ENCODE measurements at regions not wholly inside any gene's neighbourhood (a gene's known extent, or its start where the extent isn't known, plus 50 kb on each side); places are given as distances from the start of the nearest gene placed in this dataset.

- no peak for DNase-seq
These were observed 570.9 kb downstream of the CDH26 start for GRCh38 chr20:60529149-60529548.

GRCh38 chr20:60535211-60535610 lies 577.0 kb downstream of the CDH26 start:
- DNase-seq: no peak

DNA sequence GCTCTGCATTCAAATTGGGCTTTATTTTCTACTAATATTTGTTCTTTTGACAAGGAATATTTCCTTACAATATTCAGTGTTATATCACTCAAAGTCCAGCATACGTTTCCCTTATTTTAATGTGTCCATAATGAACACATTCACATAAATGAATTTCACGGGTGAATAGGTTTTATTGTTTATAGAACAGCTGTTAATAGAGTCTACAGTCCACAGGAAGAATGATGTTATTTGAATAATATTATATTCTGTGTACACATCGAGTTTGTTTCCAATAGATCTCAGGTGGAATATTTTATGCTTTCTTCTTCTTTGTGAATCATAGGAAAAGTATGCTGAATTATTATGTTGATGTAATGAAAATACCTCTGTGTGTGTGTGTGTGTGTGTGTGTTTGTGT lies 582.4 kb downstream of the CDH26 start:
- DNase-seq: no peak

- DNase-seq: no peak
These were observed 583.8 kb downstream of the CDH26 start for GRCh38 chr20:60541991-60542390.

- DNase-seq: no peak
These were observed 585.4 kb downstream of the CDH26 start for GRCh38 chr20:60543598-60543997.

GRCh38 chr20:60553095-60553494 lies 594.9 kb downstream of the CDH26 start:
- DNase-seq: no peak

DNA sequence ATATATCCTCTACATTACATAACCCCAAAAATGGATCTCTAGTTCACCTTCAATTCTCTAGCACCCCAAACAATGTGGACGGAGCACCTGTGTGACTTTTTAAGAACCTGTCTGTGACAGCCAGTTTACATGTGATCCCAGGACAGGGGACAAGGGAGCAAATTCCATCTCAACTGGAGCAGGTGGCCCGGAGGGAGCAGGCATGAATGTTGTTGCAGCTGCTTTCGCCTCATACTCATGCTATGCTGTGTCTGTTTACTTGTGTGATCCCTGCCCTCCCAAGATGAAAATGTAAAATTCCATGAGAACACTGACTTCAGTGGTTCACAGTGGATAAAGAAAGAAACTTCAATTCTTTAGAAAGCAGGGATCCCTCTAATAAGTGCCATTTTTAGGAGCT lies 600.3 kb downstream of the CDH26 start:
- no peak for DNase-seq

GRCh38 chr20:60559462-60559861 lies 601.2 kb downstream of the CDH26 start:
- DNase-seq: no peak

GRCh38 chr20:60561052-60561451 lies 602.8 kb downstream of the CDH26 start:
- DNase-seq: no peak

- DNase-seq: no peak
These were observed 606.9 kb downstream of the CDH26 start for GRCh38 chr20:60565083-60565482.

GRCh38 chr20:60565551-60565950 lies 607.3 kb downstream of the CDH26 start:
- DNase-seq: no peak

GRCh38 chr20:60569116-60569515 lies 610.9 kb downstream of the CDH26 start:
- no peak for DNase-seq

DNA sequence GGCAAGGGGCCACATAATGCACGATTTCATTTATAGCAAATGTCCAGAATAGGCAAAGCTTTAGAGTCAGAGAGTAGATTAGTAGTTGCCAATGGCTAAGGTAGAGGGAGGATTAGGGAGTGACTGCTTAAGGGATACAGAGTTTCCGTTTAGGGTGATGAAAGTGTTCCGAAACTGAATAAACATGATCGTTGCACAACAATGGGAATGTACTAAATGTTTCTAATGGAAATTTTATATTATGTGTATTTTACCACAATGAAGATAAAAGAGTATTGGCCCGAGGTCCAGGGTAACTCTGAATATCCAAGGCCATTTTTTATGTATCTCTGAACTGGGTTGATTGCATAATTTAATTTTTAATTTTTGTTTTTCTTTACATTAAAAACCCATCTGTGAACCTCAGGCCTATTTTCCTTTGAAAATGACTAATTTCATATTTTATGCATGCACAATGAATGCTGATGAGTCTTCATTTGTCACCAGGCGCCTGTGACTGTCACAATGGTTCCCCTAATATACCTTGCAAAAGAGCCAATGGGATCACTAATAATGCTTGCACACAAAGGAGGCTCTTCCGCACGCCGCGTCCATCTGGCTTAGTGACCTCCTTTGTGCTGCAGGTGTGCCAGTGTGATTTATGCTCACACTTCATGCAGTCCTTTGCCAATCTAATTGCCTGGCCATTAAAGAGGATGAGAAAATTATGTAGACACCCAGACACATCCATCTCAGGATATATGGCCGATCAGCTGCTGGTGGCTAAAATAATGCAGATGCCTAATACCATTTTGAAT lies 612.5 kb downstream of the CDH26 start:
- DNase-seq: no peak

- DNase-seq: no peak
These were observed 614.9 kb downstream of the CDH26 start for GRCh38 chr20:60573003-60573680.

GRCh38 chr20:60576236-60576635 lies 618.0 kb downstream of the CDH26 start:
- no peak for DNase-seq

DNA sequence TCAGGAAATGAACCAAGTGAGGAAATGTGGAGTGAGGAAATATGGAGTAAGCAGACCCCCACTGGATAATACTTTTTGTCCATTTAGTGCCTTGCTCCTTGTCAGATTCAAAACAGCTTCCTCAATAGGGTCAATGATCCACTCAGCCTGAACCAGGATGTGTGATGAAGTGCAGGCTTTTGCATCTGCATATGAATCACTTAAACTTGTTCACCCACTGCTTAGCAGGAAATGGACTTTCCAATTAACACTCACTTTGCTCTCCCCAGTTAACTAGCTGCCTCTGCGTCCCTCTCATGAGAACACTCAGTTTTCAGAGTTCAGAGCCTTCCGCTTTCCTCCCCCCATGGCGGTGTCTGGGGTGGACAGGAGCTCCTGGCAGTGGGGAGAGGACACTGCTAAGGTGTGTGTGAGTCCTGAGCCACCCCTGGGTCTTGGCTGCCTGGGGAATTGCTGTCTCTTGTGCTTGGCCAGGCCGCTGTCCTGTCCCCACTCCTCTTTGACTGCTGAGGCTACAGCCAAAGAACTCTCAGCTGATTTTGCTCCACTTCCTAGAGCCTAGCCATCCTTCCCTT lies 621.8 kb downstream of the CDH26 start:
- DNase-seq: no peak

- no peak for DNase-seq
These were observed 623.4 kb downstream of the CDH26 start for GRCh38 chr20:60581606-60582115.

GRCh38 chr20:60583741-60584140 lies 625.5 kb downstream of the CDH26 start:
- DNase-seq: no peak

GRCh38 chr20:60584221-60584620 lies 626.0 kb downstream of the CDH26 start:
- no peak for DNase-seq

DNA sequence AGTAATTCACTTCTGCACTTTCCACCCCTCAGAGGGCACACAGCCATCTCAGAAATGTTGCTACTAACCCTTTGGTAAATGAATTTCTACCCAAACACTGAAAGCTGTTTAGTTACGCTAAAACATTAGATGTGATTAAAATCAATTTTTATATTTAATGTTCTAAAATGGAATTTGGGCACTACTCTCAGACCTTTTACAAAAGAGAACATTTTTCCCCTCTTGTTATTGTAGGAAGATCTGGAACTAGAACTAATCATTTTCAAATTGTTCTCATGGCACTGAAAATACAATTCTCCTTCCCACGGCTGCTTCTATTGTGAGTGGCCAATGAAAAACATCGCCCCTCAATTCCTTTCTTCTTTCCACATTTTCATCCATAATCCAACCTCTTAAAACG lies 627.4 kb downstream of the CDH26 start:
- no peak for DNase-seq

GRCh38 chr20:60586269-60587050 lies 628.2 kb downstream of the CDH26 start:
- DNase-seq: no peak

DNA sequence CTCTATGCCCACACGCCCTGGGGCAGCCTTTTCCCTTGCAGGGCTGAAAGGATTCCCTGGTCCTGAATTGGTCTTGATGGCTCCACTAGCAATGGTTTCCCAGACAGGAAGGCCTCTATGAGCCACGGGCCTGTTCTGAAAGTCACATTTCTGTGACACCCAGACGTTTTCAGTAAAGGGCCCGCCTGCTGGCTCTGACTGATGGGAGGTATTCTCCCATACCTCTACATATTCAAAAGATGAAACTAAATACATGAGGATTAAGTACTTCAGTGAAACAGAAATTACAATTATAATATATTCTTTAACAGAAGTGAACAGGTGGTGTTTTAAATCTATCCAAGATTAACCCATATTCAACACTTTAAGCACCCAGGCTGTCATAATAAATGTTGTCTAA lies 629.8 kb downstream of the CDH26 start:
- no peak for DNase-seq

DNA sequence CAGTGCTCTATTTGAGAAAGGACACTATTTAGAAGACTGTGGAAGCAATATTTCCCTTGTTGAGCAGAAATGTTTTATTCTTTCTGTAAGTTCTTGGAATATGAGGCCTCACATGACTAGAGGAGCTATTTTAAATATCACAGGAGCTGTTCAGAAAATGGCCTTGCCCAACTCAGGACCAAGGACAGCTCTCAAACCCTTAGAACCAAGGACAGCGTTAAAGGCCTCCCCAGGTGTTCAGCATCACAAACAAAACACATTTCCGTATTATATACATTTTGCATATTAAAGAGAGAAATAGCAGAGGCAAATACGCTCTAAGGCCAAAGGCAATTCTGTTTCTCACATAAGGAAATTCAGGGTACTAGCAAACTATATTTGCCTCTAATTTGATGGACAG lies 631.4 kb downstream of the CDH26 start:
- DNase-seq: no peak

Data from MV-4-11 (cell line).